ENCODE measurements at regions not wholly inside any gene's neighbourhood (a gene's known extent, or its start where the extent isn't known, plus 50 kb on each side); places are given as distances from the start of the nearest gene placed in this dataset.

DNA sequence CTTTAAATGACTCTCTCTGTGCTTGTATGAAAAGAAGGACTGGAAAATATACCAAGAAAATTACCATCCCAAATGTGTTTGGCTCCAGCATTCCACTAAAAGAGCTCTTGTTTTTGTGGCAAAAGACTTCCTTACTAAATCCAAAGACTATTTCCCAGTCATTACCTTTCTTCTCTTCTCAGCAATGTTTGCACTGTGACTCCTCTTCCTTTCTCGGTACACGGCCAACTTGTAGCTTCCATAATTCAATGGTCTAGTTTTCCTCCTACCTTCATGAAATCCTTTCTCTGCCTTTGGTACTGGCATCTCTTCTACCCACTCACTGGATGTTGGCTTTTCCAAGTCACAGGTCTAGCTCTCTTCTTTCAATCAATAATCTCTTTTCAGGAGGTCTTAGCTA is 568.5 kb upstream of the JAG1 start:
- TF ChIP-seq, protein P1, sequence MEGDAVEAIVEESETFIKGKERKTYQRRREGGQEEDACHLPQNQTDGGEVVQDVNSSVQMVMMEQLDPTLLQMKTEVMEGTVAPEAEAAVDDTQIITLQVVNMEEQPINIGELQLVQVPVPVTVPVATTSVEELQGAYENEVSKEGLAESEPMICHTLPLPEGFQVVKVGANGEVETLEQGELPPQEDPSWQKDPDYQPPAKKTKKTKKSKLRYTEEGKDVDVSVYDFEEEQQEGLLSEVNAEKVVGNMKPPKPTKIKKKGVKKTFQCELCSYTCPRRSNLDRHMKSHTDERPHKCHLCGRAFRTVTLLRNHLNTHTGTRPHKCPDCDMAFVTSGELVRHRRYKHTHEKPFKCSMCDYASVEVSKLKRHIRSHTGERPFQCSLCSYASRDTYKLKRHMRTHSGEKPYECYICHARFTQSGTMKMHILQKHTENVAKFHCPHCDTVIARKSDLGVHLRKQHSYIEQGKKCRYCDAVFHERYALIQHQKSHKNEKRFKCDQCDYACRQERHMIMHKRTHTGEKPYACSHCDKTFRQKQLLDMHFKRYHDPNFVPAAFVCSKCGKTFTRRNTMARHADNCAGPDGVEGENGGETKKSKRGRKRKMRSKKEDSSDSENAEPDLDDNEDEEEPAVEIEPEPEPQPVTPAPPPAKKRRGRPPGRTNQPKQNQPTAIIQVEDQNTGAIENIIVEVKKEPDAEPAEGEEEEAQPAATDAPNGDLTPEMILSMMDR (IDR thresholded peaks at IDR 0.05), result no peak
- no peak for TF ChIP-seq POLR2A (IDR thresholded peaks at IDR 0.05)
